Stomach smooth muscle (tissue), 2 donors: ENCODE measurements at regions not wholly inside any gene's neighbourhood (a gene's known extent, or its start where the extent isn't known, plus 50 kb on each side); places are given as distances from the start of the nearest gene placed in this dataset.
"Not testable (repeated sequence)": the region's sequence is repeated elsewhere in the genome, so short reads cannot be mapped to it uniquely, and the experiment has no call there.

Experiments
- H3K27ac ChIP-seq: one replicate; pipeline ENCODE4 v1.7.0; 2013; ENCODE audit warnings: mild to moderate bottlenecking, low read length, inconsistent platforms
- H3K27me3 ChIP-seq, 2 donors: one replicate each; pipeline ENCODE4 v1.7.0; 2013; ENCODE audit warnings: low read length in 2 of 2; ENCODE audit not compliant: insufficient read depth in 2 of 2, control insufficient read depth in 1 of 2
- H3K36me3 ChIP-seq, 2 donors: one replicate each; pipeline ENCODE4 v1.7.0; 2013; ENCODE audit warnings: low read length in 2 of 2; ENCODE audit not compliant: control insufficient read depth in 2 of 2, insufficient read depth in 2 of 2
- H3K4me1 ChIP-seq: one replicate; pipeline ENCODE4 v1.7.0; 2013; ENCODE audit warnings: low read length; ENCODE audit not compliant: control insufficient read depth, insufficient read depth
- H3K4me3 ChIP-seq, 2 donors: one replicate each; pipeline ENCODE4 v1.7.0; 2013; ENCODE audit warnings: low read length in 2 of 2
- H3K9ac ChIP-seq, 2 donors: one replicate each; pipeline ENCODE4 v1.7.0; 2013; ENCODE audit warnings: low read length in 2 of 2, mild to moderate bottlenecking in 1 of 2
- H3K9me3 ChIP-seq, 2 donors: one replicate each; pipeline ENCODE4 v1.7.0; 2013; ENCODE audit warnings: low read length in 2 of 2; ENCODE audit not compliant: control insufficient read depth in 2 of 2
- donor health status: healthy.
- donor health status: Pancreatic carcinoma.

- H3K4me1 ChIP-seq, result no peaks in the 10 kb centered on the region
- no peak overlapping the region for H3K9ac ChIP-seq
- no peak overlapping the region for H3K4me3 ChIP-seq
- no peaks in the 10 kb centered on the region for H3K9me3 ChIP-seq
- no peaks in the 10 kb centered on the region for H3K36me3 ChIP-seq
- H3K27me3 ChIP-seq, result no peaks in the 10 kb centered on the region
- no peak overlapping the region for H3K27ac ChIP-seq
Measured at GRCh38 chr9:75455444-75455921, 367.2 kb downstream of the OSTF1 start.

GRCh38 chr9:75456698-75457097 is 368.4 kb downstream of the OSTF1 start:
- Histone ChIP-seq H3K9ac (no peak overlapping the region), H3K4me1 (no peaks in the 10 kb centered on the region), H3K27ac (no peak overlapping the region), H3K4me3 (no peak overlapping the region), H3K36me3 (no peaks in the 10 kb centered on the region), H3K27me3 (no peaks in the 10 kb centered on the region), H3K9me3 (no peaks in the 10 kb centered on the region)

- H3K27ac ChIP-seq, result no peak overlapping the region
- H3K4me1 ChIP-seq, result no peaks in the 10 kb centered on the region
- H3K9me3 ChIP-seq, result no peaks in the 10 kb centered on the region
- no peaks in the 10 kb centered on the region for H3K36me3 ChIP-seq
- no peaks in the 10 kb centered on the region for H3K27me3 ChIP-seq
- no peak overlapping the region for H3K9ac ChIP-seq
- H3K4me3 ChIP-seq, result no peak overlapping the region
Measured at GRCh38 chr9:75457474-75458011, 369.2 kb downstream of the OSTF1 start.

GRCh38 chr9:75459311-75459710 is 371.0 kb downstream of the OSTF1 start:
- not testable (repeated sequence) for H3K4me3 ChIP-seq, H3K9me3 ChIP-seq, H3K4me1 ChIP-seq, H3K27ac ChIP-seq, H3K27me3 ChIP-seq, H3K9ac ChIP-seq, H3K36me3 ChIP-seq

GRCh38 chr9:75461183-75461582 is 372.9 kb downstream of the OSTF1 start:
- Histone ChIP-seq H3K4me3 (no peak overlapping the region), H3K4me1 (no peaks in the 10 kb centered on the region), H3K9ac (no peak overlapping the region), H3K27me3 (no peaks in the 10 kb centered on the region), H3K27ac (no peak overlapping the region), H3K36me3 (no peaks in the 10 kb centered on the region), H3K9me3 (no peaks in the 10 kb centered on the region)

GRCh38 chr9:75462866-75463265 is 374.6 kb downstream of the OSTF1 start:
- H3K27ac ChIP-seq, result no peak overlapping the region
- no peaks in the 10 kb centered on the region for H3K9me3 ChIP-seq
- H3K36me3 ChIP-seq, result no peaks in the 10 kb centered on the region
- H3K27me3 ChIP-seq, result no peaks in the 10 kb centered on the region
- H3K9ac ChIP-seq, result no peak overlapping the region
- no peak overlapping the region for H3K4me3 ChIP-seq
- no peaks in the 10 kb centered on the region for H3K4me1 ChIP-seq

GRCh38 chr9:75463871-75464270 is 375.6 kb downstream of the OSTF1 start:
- no peak overlapping the region for H3K9ac ChIP-seq
- no peak overlapping the region for H3K4me3 ChIP-seq
- no peaks in the 10 kb centered on the region for H3K9me3 ChIP-seq
- H3K4me1 ChIP-seq, result no peaks in the 10 kb centered on the region
- H3K27me3 ChIP-seq, result no peaks in the 10 kb centered on the region
- no peak overlapping the region for H3K27ac ChIP-seq
- no peaks in the 10 kb centered on the region for H3K36me3 ChIP-seq

GRCh38 chr9:75464726-75465125 is 376.4 kb downstream of the OSTF1 start:
- Histone ChIP-seq H3K9ac (no peak overlapping the region), H3K27ac (no peak overlapping the region), H3K4me3 (no peak overlapping the region), H3K9me3 (no peaks in the 10 kb centered on the region), H3K27me3 (no peaks in the 10 kb centered on the region), H3K36me3 (no peaks in the 10 kb centered on the region), H3K4me1 (no peaks in the 10 kb centered on the region)

- no peaks in the 10 kb centered on the region for H3K9me3 ChIP-seq
- no peak overlapping the region for H3K4me3 ChIP-seq
- H3K9ac ChIP-seq, result no peak overlapping the region
- H3K36me3 ChIP-seq, result no peaks in the 10 kb centered on the region
- no peak overlapping the region for H3K27ac ChIP-seq
- H3K4me1 ChIP-seq, result no peaks in the 10 kb centered on the region
- H3K27me3 ChIP-seq, result no peaks in the 10 kb centered on the region
Measured at GRCh38 chr9:75467142-75467541, 378.8 kb downstream of the OSTF1 start.

GRCh38 chr9:75471549-75472114 is 383.3 kb downstream of the OSTF1 start:
- Histone ChIP-seq H3K9me3 (no peaks in the 10 kb centered on the region), H3K27ac (no peak overlapping the region), H3K36me3 (no peaks in the 10 kb centered on the region)

GRCh38 chr9:75482566-75482965 is 394.3 kb downstream of the OSTF1 start:
- no peak overlapping the region for H3K9ac ChIP-seq
- H3K4me3 ChIP-seq, result no peak overlapping the region
- H3K4me1 ChIP-seq, result no peaks in the 10 kb centered on the region
- H3K36me3 ChIP-seq, result no peaks in the 10 kb centered on the region
- H3K27ac ChIP-seq, result no peak overlapping the region
- peaks cover 0 to 5% of the 10 kb centered on the region in 2 donors for H3K9me3 ChIP-seq
- no peaks in the 10 kb centered on the region for H3K27me3 ChIP-seq

More at GRCh38 chr9:75471549-75472114, 383.3 kb downstream of the OSTF1 start:
- H3K4me3 ChIP-seq, result no peak overlapping the region
- no peaks in the 10 kb centered on the region for H3K4me1 ChIP-seq
- no peak overlapping the region for H3K9ac ChIP-seq
- no peaks in the 10 kb centered on the region for H3K27me3 ChIP-seq
